Ishikawa (cell line): ENCODE measurements at regions not wholly inside any gene's neighbourhood (a gene's known extent, or its start where the extent isn't known, plus 50 kb on each side); places are given as distances from the start of the nearest gene placed in this dataset.

Source experiments
- CEBPB ChIP-seq: IDR thresholded peaks from 2 replicates; pipeline ENCODE4 v1.6.1; 2012
- CREB1 ChIP-seq: IDR thresholded peaks from 2 replicates; pipeline ENCODE4 v1.6.1; 2012; ENCODE audit warnings: low read depth
- EP300 ChIP-seq: IDR thresholded peaks from 2 replicates; pipeline ENCODE4 v1.6.1; 2012; ENCODE audit warnings: borderline replicate concordance
- RAD21 ChIP-seq: IDR thresholded peaks from 2 replicates; pipeline ENCODE4 v1.6.1; 2012; ENCODE audit warnings: low read depth
- TAF1 ChIP-seq: IDR thresholded peaks from 2 replicates; pipeline ENCODE4 v1.6.1; 2012; ENCODE audit warnings: low read depth, mild to moderate bottlenecking
- YY1 ChIP-seq: IDR thresholded peaks from 2 replicates; pipeline ENCODE4 v1.6.1; 2012; ENCODE audit warnings: low read depth
- ZBTB7A ChIP-seq: IDR thresholded peaks from 2 replicates; pipeline ENCODE4 v1.6.1; 2012; ENCODE audit warnings: low read depth
- TF ChIP-seq, protein P1 (sequence below): IDR thresholded peaks from 2 replicates; pipeline ENCODE4 v1.6.1; 2012; ENCODE audit warnings: low read depth, mild to moderate bottlenecking

GRCh38 chr15:81498294-81498693, 124.3 kb upstream of the TMC3 start:
- TF ChIP-seq YY1 (no peak), EP300 (no peak), CREB1 (no peak), TAF1 (no peak), RAD21 (no peak), CEBPB (no peak), ZBTB7A (no peak)
- TF ChIP-seq, protein P1, sequence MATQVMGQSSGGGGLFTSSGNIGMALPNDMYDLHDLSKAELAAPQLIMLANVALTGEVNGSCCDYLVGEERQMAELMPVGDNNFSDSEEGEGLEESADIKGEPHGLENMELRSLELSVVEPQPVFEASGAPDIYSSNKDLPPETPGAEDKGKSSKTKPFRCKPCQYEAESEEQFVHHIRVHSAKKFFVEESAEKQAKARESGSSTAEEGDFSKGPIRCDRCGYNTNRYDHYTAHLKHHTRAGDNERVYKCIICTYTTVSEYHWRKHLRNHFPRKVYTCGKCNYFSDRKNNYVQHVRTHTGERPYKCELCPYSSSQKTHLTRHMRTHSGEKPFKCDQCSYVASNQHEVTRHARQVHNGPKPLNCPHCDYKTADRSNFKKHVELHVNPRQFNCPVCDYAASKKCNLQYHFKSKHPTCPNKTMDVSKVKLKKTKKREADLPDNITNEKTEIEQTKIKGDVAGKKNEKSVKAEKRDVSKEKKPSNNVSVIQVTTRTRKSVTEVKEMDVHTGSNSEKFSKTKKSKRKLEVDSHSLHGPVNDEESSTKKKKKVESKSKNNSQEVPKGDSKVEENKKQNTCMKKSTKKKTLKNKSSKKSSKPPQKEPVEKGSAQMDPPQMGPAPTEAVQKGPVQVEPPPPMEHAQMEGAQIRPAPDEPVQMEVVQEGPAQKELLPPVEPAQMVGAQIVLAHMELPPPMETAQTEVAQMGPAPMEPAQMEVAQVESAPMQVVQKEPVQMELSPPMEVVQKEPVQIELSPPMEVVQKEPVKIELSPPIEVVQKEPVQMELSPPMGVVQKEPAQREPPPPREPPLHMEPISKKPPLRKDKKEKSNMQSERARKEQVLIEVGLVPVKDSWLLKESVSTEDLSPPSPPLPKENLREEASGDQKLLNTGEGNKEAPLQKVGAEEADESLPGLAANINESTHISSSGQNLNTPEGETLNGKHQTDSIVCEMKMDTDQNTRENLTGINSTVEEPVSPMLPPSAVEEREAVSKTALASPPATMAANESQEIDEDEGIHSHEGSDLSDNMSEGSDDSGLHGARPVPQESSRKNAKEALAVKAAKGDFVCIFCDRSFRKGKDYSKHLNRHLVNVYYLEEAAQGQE = no peak
